PFSK-1 (cell line): ENCODE measurements at regions not wholly inside any gene's neighbourhood (a gene's known extent, or its start where the extent isn't known, plus 50 kb on each side); places are given as distances from the start of the nearest gene placed in this dataset.

Source experiments
- FOXP2 ChIP-seq: optimal IDR thresholded peaks from 2 replicates; pipeline ENCODE3; 2011; ENCODE audit warnings: borderline replicate concordance, control low read depth, inconsistent platforms; ENCODE audit not compliant: insufficient read depth; ENCODE audit errors: extremely low read length, extremely low read depth
- POLR2AphosphoS5 ChIP-seq: IDR thresholded peaks from 2 replicates; pipeline ENCODE4 v1.6.1; 2012; ENCODE audit warnings: low read depth, mild to moderate bottlenecking, control low read depth, low read length, moderate library complexity
- SIN3A ChIP-seq: IDR thresholded peaks from 2 replicates; pipeline ENCODE4 v1.6.1; 2012; ENCODE audit warnings: mild to moderate bottlenecking, low read length, moderate library complexity, borderline replicate concordance; ENCODE audit not compliant: insufficient read depth
- TAF1 ChIP-seq: IDR thresholded peaks from 2 replicates; pipeline ENCODE4 v1.6.1; 2012; ENCODE audit warnings: low read length, control low read depth, borderline replicate concordance; ENCODE audit not compliant: insufficient read depth
- TF ChIP-seq, protein P1 (sequence below), 2 experiments: IDR thresholded peaks; 2 replicates each; pipeline versions ENCODE4 v1.6.1 to v1.8.0; 2011 to 2012; ENCODE audit warnings: low read depth in 2 of 2, low read length in 2 of 2, control low read depth in 1 of 2, inconsistent platforms in 1 of 2, mild to moderate bottlenecking in 1 of 2, moderate library complexity in 1 of 2; ENCODE audit not compliant: insufficient read depth in 1 of 2

DNA sequence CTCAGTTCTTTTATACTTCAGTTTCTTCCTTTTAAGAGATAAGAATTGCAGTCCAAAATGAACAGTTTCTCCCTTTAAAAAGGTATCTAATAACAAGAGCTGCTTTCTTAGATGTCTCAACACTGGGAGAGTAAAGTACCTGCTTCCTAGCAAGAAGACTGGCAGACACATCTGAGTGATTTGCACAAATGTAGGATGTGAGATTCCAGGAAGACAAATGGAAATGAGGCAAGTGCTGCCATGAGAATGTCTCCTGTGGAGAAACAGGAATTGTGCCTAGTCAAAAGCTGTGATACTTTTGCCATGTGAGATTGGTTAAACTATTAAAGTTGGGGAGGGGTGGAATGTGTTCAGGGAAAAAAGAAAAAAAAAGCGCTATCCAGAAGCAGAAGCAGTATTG, 159.1 kb downstream of the HTR1A start:
- TF ChIP-seq, protein P1, sequence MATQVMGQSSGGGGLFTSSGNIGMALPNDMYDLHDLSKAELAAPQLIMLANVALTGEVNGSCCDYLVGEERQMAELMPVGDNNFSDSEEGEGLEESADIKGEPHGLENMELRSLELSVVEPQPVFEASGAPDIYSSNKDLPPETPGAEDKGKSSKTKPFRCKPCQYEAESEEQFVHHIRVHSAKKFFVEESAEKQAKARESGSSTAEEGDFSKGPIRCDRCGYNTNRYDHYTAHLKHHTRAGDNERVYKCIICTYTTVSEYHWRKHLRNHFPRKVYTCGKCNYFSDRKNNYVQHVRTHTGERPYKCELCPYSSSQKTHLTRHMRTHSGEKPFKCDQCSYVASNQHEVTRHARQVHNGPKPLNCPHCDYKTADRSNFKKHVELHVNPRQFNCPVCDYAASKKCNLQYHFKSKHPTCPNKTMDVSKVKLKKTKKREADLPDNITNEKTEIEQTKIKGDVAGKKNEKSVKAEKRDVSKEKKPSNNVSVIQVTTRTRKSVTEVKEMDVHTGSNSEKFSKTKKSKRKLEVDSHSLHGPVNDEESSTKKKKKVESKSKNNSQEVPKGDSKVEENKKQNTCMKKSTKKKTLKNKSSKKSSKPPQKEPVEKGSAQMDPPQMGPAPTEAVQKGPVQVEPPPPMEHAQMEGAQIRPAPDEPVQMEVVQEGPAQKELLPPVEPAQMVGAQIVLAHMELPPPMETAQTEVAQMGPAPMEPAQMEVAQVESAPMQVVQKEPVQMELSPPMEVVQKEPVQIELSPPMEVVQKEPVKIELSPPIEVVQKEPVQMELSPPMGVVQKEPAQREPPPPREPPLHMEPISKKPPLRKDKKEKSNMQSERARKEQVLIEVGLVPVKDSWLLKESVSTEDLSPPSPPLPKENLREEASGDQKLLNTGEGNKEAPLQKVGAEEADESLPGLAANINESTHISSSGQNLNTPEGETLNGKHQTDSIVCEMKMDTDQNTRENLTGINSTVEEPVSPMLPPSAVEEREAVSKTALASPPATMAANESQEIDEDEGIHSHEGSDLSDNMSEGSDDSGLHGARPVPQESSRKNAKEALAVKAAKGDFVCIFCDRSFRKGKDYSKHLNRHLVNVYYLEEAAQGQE (IDR thresholded peaks at IDR 0.05; ENCODE audit: insufficient read depth in 1 of 2, low read depth in 2 of 2, low read length in 2 of 2), result no peak
- TF ChIP-seq TAF1 (no peak), POLR2AphosphoS5 (no peak), FOXP2 (no peak)

DNA sequence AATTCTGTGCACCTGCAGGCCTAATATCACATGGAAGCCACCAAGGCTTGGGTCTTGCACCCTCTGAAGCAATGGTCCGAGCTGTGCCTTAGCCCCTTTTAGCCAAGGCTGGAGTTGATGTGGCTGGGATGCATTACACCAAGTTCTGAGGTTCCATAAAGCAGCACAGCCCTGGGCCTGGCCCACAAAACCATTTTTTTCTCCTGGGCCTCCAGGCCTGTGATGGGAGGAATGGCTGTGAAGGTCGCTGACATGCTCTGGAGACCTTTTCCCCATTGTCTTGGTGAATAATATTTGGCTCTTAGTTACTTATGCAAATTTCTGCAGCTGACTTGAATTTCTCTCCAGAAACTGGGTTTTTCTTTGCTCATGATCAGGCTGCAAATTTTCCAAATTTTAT, 167.3 kb downstream of the HTR1A start:
- TF ChIP-seq SIN3A, result no peak
- no peak for TF ChIP-seq POLR2AphosphoS5
- TF ChIP-seq, protein P1 (IDR thresholded peaks at IDR 0.05; ENCODE audit: insufficient read depth in 1 of 2, low read depth in 2 of 2, low read length in 2 of 2), result no peak
- TF ChIP-seq FOXP2, result no peak
- no peak for TF ChIP-seq TAF1

DNA sequence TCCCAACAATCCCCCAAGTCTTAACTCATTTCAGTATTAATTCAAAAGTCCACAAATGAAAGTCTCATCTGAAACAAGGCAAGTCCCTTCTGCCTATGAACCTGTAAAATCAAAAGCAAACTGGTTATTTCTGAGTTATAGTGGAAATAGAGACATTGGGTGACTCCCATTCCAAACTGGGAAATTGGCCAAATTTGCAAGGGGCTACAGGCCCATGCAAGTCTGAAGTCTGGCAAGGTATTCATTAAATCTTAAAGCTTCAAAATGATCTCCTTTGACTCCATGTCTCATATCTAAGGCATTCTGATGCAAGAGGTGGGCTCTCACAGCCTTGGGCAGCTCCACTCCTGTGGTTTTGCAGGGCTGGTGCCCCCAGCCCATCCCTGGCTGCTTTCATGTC, 167.9 kb downstream of the HTR1A start:
- TF ChIP-seq FOXP2 (no peak), POLR2AphosphoS5 (no peak), TAF1 (no peak), SIN3A (no peak)
- TF ChIP-seq, protein P1 (IDR thresholded peaks at IDR 0.05; ENCODE audit: insufficient read depth in 1 of 2, low read depth in 2 of 2, low read length in 2 of 2), result no peak

DNA sequence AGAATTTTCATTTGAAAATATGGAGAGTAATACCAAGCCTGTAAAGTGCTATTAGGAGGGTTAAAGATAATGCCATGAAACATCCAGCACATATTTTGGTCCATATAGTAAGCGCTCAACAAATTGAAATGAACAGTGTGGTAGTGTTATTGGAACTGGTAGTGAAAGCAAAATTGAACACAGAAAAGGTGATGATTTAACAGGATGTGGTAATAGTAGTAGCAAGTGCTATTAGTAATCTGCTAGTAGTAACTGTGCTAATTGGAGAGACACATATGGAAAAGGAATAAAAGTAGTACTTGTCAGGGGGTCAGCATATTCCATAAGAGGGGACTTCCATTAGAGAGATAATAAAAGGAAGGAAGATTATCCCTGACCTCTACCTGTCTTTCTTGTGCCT, 187.3 kb downstream of the HTR1A start:
- TF ChIP-seq, protein P1 (IDR thresholded peaks at IDR 0.05; ENCODE audit: insufficient read depth in 1 of 2, low read depth in 2 of 2, low read length in 2 of 2), result no peak
- no peak for TF ChIP-seq SIN3A
- no peak for TF ChIP-seq FOXP2
- no peak for TF ChIP-seq POLR2AphosphoS5
- no peak for TF ChIP-seq TAF1

DNA sequence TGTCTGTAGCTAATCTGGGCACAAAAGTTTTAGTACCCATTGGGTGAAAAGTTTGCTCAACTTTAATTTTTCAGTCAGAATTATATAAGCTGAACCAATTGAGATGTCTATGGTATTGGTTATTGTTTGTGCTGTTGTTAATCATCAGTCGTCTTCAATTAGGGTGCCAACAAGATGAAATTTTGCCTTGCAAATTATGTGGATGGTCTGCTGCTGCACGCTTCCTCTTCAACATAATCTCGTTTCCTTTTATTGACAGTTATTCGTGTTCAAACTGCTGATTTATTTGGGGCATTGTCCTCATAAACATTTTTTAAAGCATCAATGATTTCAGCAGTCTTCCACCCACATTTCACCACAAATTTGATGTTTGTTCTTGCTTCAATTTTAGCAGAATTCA, 194.0 kb downstream of the HTR1A start:
- TF ChIP-seq TAF1 (no peak), POLR2AphosphoS5 (no peak), SIN3A (no peak)

DNA sequence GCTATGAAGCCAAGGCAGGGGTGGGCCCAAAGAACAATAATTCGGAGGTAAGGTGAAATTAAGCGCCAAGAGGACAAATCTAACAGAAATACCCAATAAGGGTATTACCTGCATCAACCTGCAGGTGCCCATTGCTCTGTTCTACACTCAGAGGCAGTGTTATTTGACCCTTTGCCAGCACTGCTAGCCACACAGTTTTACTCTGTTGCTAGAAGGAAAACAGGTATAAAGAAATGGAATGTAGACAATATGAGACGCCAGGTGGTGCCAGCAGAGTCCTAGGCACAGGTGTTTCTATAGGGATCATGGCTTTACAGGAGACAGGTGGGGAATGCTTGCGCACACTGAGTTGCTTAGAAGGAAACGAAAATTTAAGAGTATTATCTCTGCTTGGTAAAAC, 201.3 kb downstream of the HTR1A start:
- TF ChIP-seq, protein P1 (IDR thresholded peaks at IDR 0.05; ENCODE audit: insufficient read depth in 1 of 2, low read depth in 2 of 2, low read length in 2 of 2), result no peak
- TF ChIP-seq POLR2AphosphoS5 (no peak), FOXP2 (no peak), SIN3A (no peak), TAF1 (no peak)
